A549 (cell line): ENCODE measurements at regions not wholly inside any gene's neighbourhood (a gene's known extent, or its start where the extent isn't known, plus 50 kb on each side); places are given as distances from the start of the nearest gene placed in this dataset.

Experiments used
- ATAC-seq, 2 experiments: fragments of 200-7000 bp in 1 of 2; fragments of >200 bp in 1 of 2; cut with Nextera tagmentation in 1 of 2; cut with Tn5 transposase in 1 of 2; 3 replicates each; pipeline versions ENCODE4 v1.8.0 to v1.9.1; 2018 to 2020; ENCODE audit warnings: mild to moderate bottlenecking in 1 of 2, moderate library complexity in 1 of 2
- CTCF ChIA-PET: fragments of 300-600 bp; sonication (Branson Sonifier 250); formaldehyde crosslinking; extraction: SDS; loops from one replicate; lab custom pipeline; 2021; ENCODE audit warnings: antibody characterized with exemption, inconsistent platforms; lab: Yijun Ruan, JAX
- POLR2A ChIA-PET: fragments of 350-600 bp; formaldehyde crosslinking; extraction: SDS; loops from one replicate; lab custom pipeline; 2021; ENCODE audit warnings: antibody characterized with exemption, inconsistent platforms; lab: Yijun Ruan, JAX
- DNase-seq, 2 experiments: peaks; one replicate each; pipeline versions ENCODE4 v3.0.0 to v3.0.0-alpha.2; 2011 to 2016; ENCODE audit warnings: low read depth in 1 of 2, low spot score in 1 of 2
- FAIRE-seq: peaks from 2 replicates; lab custom pipeline; 2011; peaks lifted over from hg19 to GRCh38; lab: Jason Lieb, UNC
- H3K27ac ChIP-seq, 2 experiments: fragments of >200 bp; sonication (Bioruptor Twin); formaldehyde crosslinking; 3 replicates each; pipeline ENCODE4 v1.5.1; 2016 to 2017
- H3K4me1 ChIP-seq: fragments of >200 bp; sonication (Bioruptor Twin); formaldehyde crosslinking; 3 replicates; pipeline ENCODE4 v1.6.1; 2016
- H3K4me2 ChIP-seq: fragments of >200 bp; sonication (Bioruptor Twin); formaldehyde crosslinking; 3 replicates; pipeline ENCODE4 v1.6.1; 2016
- H3K4me3 ChIP-seq: fragments of >200 bp; sonication (Bioruptor Twin); formaldehyde crosslinking; 3 replicates; pipeline ENCODE4 v1.5.1; 2016
- H3K9me3 ChIP-seq: fragments of >200 bp; sonication (Bioruptor Twin); formaldehyde crosslinking; 3 replicates; pipeline ENCODE4 v1.6.1; 2016
- BCL3 ChIP-seq: fragments of >200 bp; sonication (Bioruptor Twin); formaldehyde crosslinking; IDR thresholded peaks from 3 replicates; pipeline ENCODE4 v1.6.1; 2016
- CEBPB ChIP-seq, 2 experiments: fragments of >200 bp in 1 of 2; sonication (Bioruptor Twin) in 1 of 2; formaldehyde crosslinking in 1 of 2; IDR thresholded peaks; 2 replicates each; pipeline ENCODE4 v1.6.1; 2012 to 2016
- CHD2 ChIP-seq: fragments of 150-350 bp; IDR thresholded peaks from 2 replicates; pipeline ENCODE4 v1.6.1; 2014; ENCODE audit warnings: low read length; ENCODE audit not compliant: partially characterized antibody
- EP300 ChIP-seq, 2 experiments: fragments of >200 bp; sonication (Bioruptor Twin); formaldehyde crosslinking; IDR thresholded peaks; 2 replicates in 1 of 2; 3 replicates in 1 of 2; pipeline ENCODE4 v1.6.1; 2016 to 2017
- ESRRA ChIP-seq: fragments of 150-350 bp; IDR thresholded peaks from 2 replicates; pipeline ENCODE4 v1.6.1; 2014; ENCODE audit warnings: mild to moderate bottlenecking, low read length, borderline replicate concordance
- FOXS1 ChIP-seq: fragments of 250-450 bp; sonication (Bioruptor Pico); IDR thresholded peaks from 2 replicates; pipeline ENCODE4 v1.5.0; 2020; ENCODE audit warnings: mild to moderate bottlenecking, moderate library complexity
- HDAC2 ChIP-seq: fragments of 200-600 bp; sonication (generic); IDR thresholded peaks from 2 replicates; pipeline ENCODE4 v1.6.1; 2016
- HMGXB4 ChIP-seq: fragments of 250-450 bp; sonication (Bioruptor Pico); IDR thresholded peaks from 2 replicates; pipeline ENCODE4 v1.5.0; 2021; ENCODE audit warnings: mild to moderate bottlenecking, moderate library complexity, borderline replicate concordance
- HOXA7 ChIP-seq: fragments of 250-450 bp; sonication (Bioruptor Pico); IDR thresholded peaks from 2 replicates; pipeline ENCODE4 v1.5.0; 2020; ENCODE audit warnings: mild to moderate bottlenecking, moderate library complexity
- HOXB13 ChIP-seq: fragments of 250-450 bp; sonication (Bioruptor Pico); IDR thresholded peaks from 2 replicates; pipeline ENCODE4 v1.5.0; 2020; ENCODE audit warnings: low read depth, mild to moderate bottlenecking, moderate library complexity
- HOXB5 ChIP-seq: fragments of 250-450 bp; sonication (Bioruptor Pico); IDR thresholded peaks from 2 replicates; pipeline ENCODE4 v1.5.0; 2020; ENCODE audit warnings: mild to moderate bottlenecking, moderate library complexity
- MAFK ChIP-seq: fragments of 450-650 bp; IDR thresholded peaks from 2 replicates; pipeline ENCODE4 v1.6.1; 2014; ENCODE audit not compliant: partially characterized antibody
- MAX ChIP-seq: IDR thresholded peaks from 2 replicates; pipeline ENCODE4 v1.6.1; 2012
- MAZ ChIP-seq: fragments of 150-350 bp; IDR thresholded peaks from 2 replicates; pipeline ENCODE4 v1.6.1; 2014; ENCODE audit warnings: antibody characterized with exemption, low read depth, low read length, borderline replicate concordance
- NFE2L2 ChIP-seq: fragments of 150-350 bp; conservative IDR thresholded peaks from 2 replicates; pipeline ENCODE4 v1.6.1; 2014; ENCODE audit warnings: low read length
- NR3C1 ChIP-seq: fragments of >200 bp; sonication (Bioruptor Twin); formaldehyde crosslinking; IDR thresholded peaks from 3 replicates; pipeline ENCODE4 v1.6.1; 2017
- RAD21 ChIP-seq, 2 experiments: fragments of >200 bp in 1 of 2; sonication (Bioruptor Twin) in 1 of 2; formaldehyde crosslinking in 1 of 2; IDR thresholded peaks in 1 of 2; conservative IDR thresholded peaks in 1 of 2; 2 replicates in 1 of 2; 3 replicates in 1 of 2; pipeline ENCODE4 v1.6.1; 2012 to 2018; ENCODE audit warnings: inconsistent platforms in 1 of 2
- REST ChIP-seq: fragments of 200-600 bp; sonication (generic); IDR thresholded peaks from 2 replicates; pipeline ENCODE4 v1.6.1; 2016; ENCODE audit warnings: antibody characterized with exemption, mild to moderate bottlenecking, moderate library complexity
- RNF2 ChIP-seq: fragments of 200-600 bp; sonication (generic); IDR thresholded peaks from 2 replicates; pipeline ENCODE4 v1.6.1; 2016; ENCODE audit warnings: low read depth, mild to moderate bottlenecking, antibody characterized with exemption, moderate library complexity, borderline replicate concordance
- SREBF2 ChIP-seq: fragments of 450-650 bp; IDR thresholded peaks from 2 replicates; pipeline ENCODE4 v1.6.1; 2014; ENCODE audit warnings: mild to moderate bottlenecking, moderate library complexity
- ZFP36 ChIP-seq: fragments of 450-650 bp; IDR thresholded peaks from 2 replicates; pipeline ENCODE4 v1.6.1; 2014; ENCODE audit warnings: borderline replicate concordance; ENCODE audit not compliant: partially characterized antibody
- ZSCAN20 ChIP-seq: fragments of 250-450 bp; sonication (Bioruptor Pico); IDR thresholded peaks from 2 replicates; pipeline ENCODE4 v1.8.0; 2022; ENCODE audit warnings: mild to moderate bottlenecking, moderate library complexity
- WGBS: methylation state at CpG from one replicate; pipeline ENCODE4 v1.1.6; 2017; ENCODE audit errors: missing lambda C conversion rate; 5-methylcytosine and 5-hydroxymethylcytosine counted together

GRCh38 chr15:48031973-48032372 is 88.8 kb upstream of the SLC24A5 start:
- ChIA-PET POLR2A (no interaction called here), CTCF (no interaction called here)
- no peak overlapping the region for H3K27ac ChIP-seq
- H3K4me3 ChIP-seq: no peak overlapping the region
- H3K4me2 ChIP-seq: no peak overlapping the region
- TF ChIP-seq MAX (no peak), ZFP36 (no peak), HMGXB4 (CRISPR knock-in tag) (no peak), NFE2L2 (no peak), RNF2 (no peak), ESRRA (no peak), REST (no peak), HOXA7 (CRISPR knock-in tag) (no peak), NR3C1 (no peak), HOXB5 (no peak), CHD2 (no peak), MAFK (no peak)
- DNase-seq (no peak), FAIRE-seq (no peak), ATAC-seq (no peak)
- H3K4me1 ChIP-seq: no peaks in the 10 kb centered on the region
- 37% methylated on average over 6 of the region's 6 CpGs for WGBS
- H3K9me3 ChIP-seq: no peaks in the 10 kb centered on the region

GRCh38 chr15:48032911-48033310 is 87.9 kb upstream of the SLC24A5 start:
- CTCF ChIA-PET: no interaction called here
- POLR2A ChIA-PET: no interaction called here
- DNase-seq: no peak
- Histone ChIP-seq H3K4me3 (no peak overlapping the region), H3K4me1 (no peaks in the 10 kb centered on the region), H3K4me2 (no peak overlapping the region), H3K9me3 (no peaks in the 10 kb centered on the region), H3K27ac (no peak overlapping the region)
- no peak for FAIRE-seq
- TF ChIP-seq BCL3 (no peak), HOXB13 (no peak), MAZ (no peak), RNF2 (no peak)
- no peak for ATAC-seq
- 21% methylated on average over 2 of the region's 2 CpGs for WGBS

- no peaks in the 10 kb centered on the region for H3K9me3 ChIP-seq
- ATAC-seq (no peak), DNase-seq (no peak), FAIRE-seq (no peak)
- H3K27ac ChIP-seq: no peak overlapping the region
- no peak overlapping the region for H3K4me2 ChIP-seq
- ChIA-PET CTCF (interaction anchor here (1.7 kb wide), 1 partner anchor 50 kb away, joined by 5 read pairs; no protein-coding TSS in a partner anchor), POLR2A (no interaction called here)
- no peak overlapping the region for H3K4me3 ChIP-seq
- no peaks in the 10 kb centered on the region for H3K4me1 ChIP-seq
- 15% methylated on average over 2 of the region's 2 CpGs for WGBS
- TF ChIP-seq HDAC2: no peak
- no peak for TF ChIP-seq REST
- no peak for TF ChIP-seq ZSCAN20 (CRISPR knock-in tag)
- TF ChIP-seq RAD21 (conservative IDR thresholded peaks at IDR 0.05 in 1 of 2, IDR thresholded peaks at IDR 0.05 in 1 of 2): no peak
- TF ChIP-seq NR3C1: no peak
- no peak for TF ChIP-seq EP300 (IDR thresholded peaks at IDR 0.05)
- TF ChIP-seq BCL3: no peak
- TF ChIP-seq FOXS1 (CRISPR knock-in tag): no peak
- no peak for TF ChIP-seq SREBF2
- no peak for TF ChIP-seq CEBPB (IDR thresholded peaks at IDR 0.05)
Measured at GRCh38 chr15:48038221-48038620, 82.6 kb upstream of the SLC24A5 start.
